Thoracic aorta (tissue), 2 donors: ENCODE measurements at regions not wholly inside any gene's neighbourhood (a gene's known extent, or its start where the extent isn't known, plus 50 kb on each side); places are given as distances from the start of the nearest gene placed in this dataset.
"Not testable (repeated sequence)": the region's sequence is repeated elsewhere in the genome, so short reads cannot be mapped to it uniquely, and the experiment has no call there.

Experiments
- ATAC-seq: fragments of 150-250 bp; one replicate; pipeline ENCODE4 v1.8.0; 2017; ENCODE audit warnings: low read depth; ENCODE audit not compliant: insufficient number of reproducible peaks, low FRiP score
- DNase-seq: peaks from one replicate; pipeline ENCODE4 v3.0.0-alpha.2; 2020; ENCODE audit warnings: low spot score
- H3K27ac ChIP-seq, 2 donors: fragments of 200-600 bp; sonication (generic); 1 replicate in 1 of 2; 2 replicates in 1 of 2; pipeline ENCODE4 v1.5.1; 2016; ENCODE audit warnings: mild to moderate bottlenecking in 2 of 2, moderate library complexity in 2 of 2
- H3K27me3 ChIP-seq: fragments of 200-600 bp; sonication (generic); replicated peaks from 2 replicates; pipeline ENCODE4 v1.6.0; 2016; ENCODE audit warnings: mild to moderate bottlenecking; ENCODE audit not compliant: insufficient read depth
- H3K36me3 ChIP-seq: fragments of 200-600 bp; sonication (generic); one replicate; pipeline ENCODE4 v1.5.1; 2016
- H3K4me1 ChIP-seq, 2 donors: fragments of 200-600 bp; sonication (generic); 1 replicate in 1 of 2; 2 replicates in 1 of 2; pipeline versions ENCODE4 v1.5.1 to v1.6.0; 2016; ENCODE audit warnings: low read depth in 2 of 2, mild to moderate bottlenecking in 1 of 2; ENCODE audit not compliant: control insufficient read depth in 1 of 2
- H3K4me3 ChIP-seq: fragments of 200-600 bp; sonication (generic); 2 replicates; pipeline ENCODE4 v1.5.1; 2016; ENCODE audit warnings: mild to moderate bottlenecking
- H3K9me3 ChIP-seq: fragments of 200-600 bp; sonication (generic); 2 replicates; pipeline ENCODE4 v1.5.1; 2016
- CTCF ChIP-seq: fragments of 200-600 bp; sonication (generic); IDR thresholded peaks from one replicate; pipeline ENCODE4 v1.5.1; 2019; ENCODE audit warnings: antibody characterized with exemption

DNA sequence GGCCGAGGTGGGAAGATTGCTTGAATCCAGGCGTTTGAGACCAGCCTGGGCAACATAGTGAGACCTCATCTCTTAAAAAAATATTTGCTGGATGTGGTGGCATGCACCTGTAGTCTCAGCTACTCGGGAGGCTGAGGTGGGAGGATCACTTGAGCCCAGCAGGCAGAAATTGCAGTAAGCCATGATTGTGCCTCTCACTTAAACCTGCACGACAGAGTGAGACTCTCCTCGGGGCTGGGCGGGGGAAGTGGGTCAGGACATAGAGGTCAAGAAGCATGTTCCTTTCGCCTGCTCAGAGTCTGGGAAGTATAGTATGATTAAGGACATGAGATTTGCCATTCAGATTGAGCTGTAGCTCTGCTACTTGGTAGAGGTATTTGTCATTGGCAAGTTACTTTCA, 52.3 kb downstream of the SEPTIN7 start:
- H3K36me3 ChIP-seq, H3K9me3 ChIP-seq, DNase-seq, H3K4me3 ChIP-seq, H3K27ac ChIP-seq, H3K27me3 ChIP-seq, ATAC-seq: not testable (repeated sequence)
- peaks cover 13 to 18% of the 10 kb centered on the region in 2 donors for H3K4me1 ChIP-seq

DNA sequence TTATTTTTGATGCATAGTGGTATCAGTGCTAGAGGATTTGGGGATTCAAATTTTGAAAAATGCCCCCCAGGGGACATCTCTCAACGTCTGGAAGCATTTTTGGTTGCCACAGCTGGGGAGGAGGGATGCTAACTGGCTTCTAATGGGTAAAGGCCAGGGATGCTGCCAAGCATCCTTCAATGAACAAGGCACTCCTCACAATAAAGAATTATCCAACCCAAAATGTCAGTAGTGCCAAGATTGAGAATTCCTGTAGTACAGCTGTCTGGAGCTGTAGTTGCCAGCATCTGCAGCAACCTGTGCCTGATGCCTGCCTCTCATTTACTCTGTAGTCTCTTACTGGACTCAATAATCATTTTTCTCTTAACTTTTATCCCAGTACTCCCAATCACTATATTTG, 53.5 kb downstream of the SEPTIN7 start:
- Histone ChIP-seq H3K4me3 (no peak overlapping the region), H3K9me3 (no peaks in the 10 kb centered on the region), H3K27ac (no peak overlapping the region), H3K4me1 (peaks cover 12 to 14% of the 10 kb centered on the region in 2 donors), H3K27me3 (no peaks in the 10 kb centered on the region), H3K36me3 (no peaks in the 10 kb centered on the region)
- no peak for TF ChIP-seq CTCF
- DNase-seq (no peak), ATAC-seq (no peak)

GRCh38 chr7:35856175-35856574, 55.3 kb downstream of the SEPTIN7 start:
- Histone ChIP-seq H3K4me1 (peaks cover 11 to 16% of the 10 kb centered on the region in 2 donors), H3K4me3 (no peak overlapping the region), H3K9me3 (no peaks in the 10 kb centered on the region), H3K27ac (no peak overlapping the region), H3K36me3 (no peaks in the 10 kb centered on the region), H3K27me3 (no peaks in the 10 kb centered on the region)
- ATAC-seq (no peak), DNase-seq (no peak)
- TF ChIP-seq CTCF, result no peak

GRCh38 chr7:35860664-35861063, 59.8 kb downstream of the SEPTIN7 start:
- ATAC-seq (no peak), DNase-seq (no peak)
- Histone ChIP-seq H3K36me3 (no peaks in the 10 kb centered on the region), H3K4me1 (peaks cover 9 to 11% of the 10 kb centered on the region in 2 donors), H3K9me3 (no peaks in the 10 kb centered on the region), H3K27ac (no peak overlapping the region), H3K27me3 (no peaks in the 10 kb centered on the region), H3K4me3 (no peak overlapping the region)
- no peak for TF ChIP-seq CTCF

- no peak overlapping the region for H3K27ac ChIP-seq
- H3K27me3 ChIP-seq, result no peaks in the 10 kb centered on the region
- H3K4me3 ChIP-seq, result no peak overlapping the region
- H3K4me1 ChIP-seq, result peaks cover 19 to 21% of the 10 kb centered on the region in 2 donors
- H3K36me3 ChIP-seq, result peaks cover 3% of the 10 kb centered on the region
- no peak for DNase-seq
- no peak for TF ChIP-seq CTCF
- H3K9me3 ChIP-seq, result no peaks in the 10 kb centered on the region
- no peak for ATAC-seq
Observed at GRCh38 chr7:35865287-35865686, 64.4 kb downstream of the SEPTIN7 start.

- peaks cover 3% of the 10 kb centered on the region for H3K36me3 ChIP-seq
- no peak overlapping the region for H3K4me3 ChIP-seq
- TF ChIP-seq CTCF, result no peak
- H3K9me3 ChIP-seq, result no peaks in the 10 kb centered on the region
- peaks cover 19 to 21% of the 10 kb centered on the region in 2 donors for H3K4me1 ChIP-seq
- DNase-seq (no peak), ATAC-seq (no peak)
- no peak overlapping the region for H3K27ac ChIP-seq
- H3K27me3 ChIP-seq, result no peaks in the 10 kb centered on the region
Observed at GRCh38 chr7:35866186-35866585, 65.3 kb downstream of the SEPTIN7 start.

DNA sequence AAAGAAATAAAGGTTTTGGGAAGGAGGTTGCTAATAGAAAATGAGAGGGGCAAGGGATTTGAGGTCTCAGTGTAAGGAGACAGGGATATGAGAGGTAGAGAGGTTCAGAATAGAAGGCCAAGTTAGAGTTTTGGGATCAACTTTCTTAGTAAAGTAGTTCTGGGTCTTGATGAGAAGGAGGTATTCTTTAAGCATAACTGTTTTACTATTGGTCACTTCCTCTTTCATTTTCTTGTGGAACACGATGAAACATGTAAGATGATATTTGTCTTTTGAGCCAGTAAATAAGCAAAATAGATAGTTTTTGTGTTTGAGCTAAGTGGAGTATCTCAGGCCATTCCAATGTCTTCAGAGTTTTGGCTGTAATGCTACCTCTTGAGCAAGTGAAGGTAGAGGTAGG, 68.3 kb downstream of the SEPTIN7 start:
- not testable (repeated sequence) for H3K36me3 ChIP-seq, H3K9me3 ChIP-seq, H3K4me3 ChIP-seq, DNase-seq, H3K27me3 ChIP-seq, H3K27ac ChIP-seq, ATAC-seq
- peaks cover 14 to 29% of the 10 kb centered on the region in 2 donors for H3K4me1 ChIP-seq
